Naive thymus-derived CD8-positive, alpha-beta T cell (primary cell): ENCODE measurements at regions not wholly inside any gene's neighbourhood (a gene's known extent, or its start where the extent isn't known, plus 50 kb on each side); places are given as distances from the start of the nearest gene placed in this dataset.

Experiments used
- ATAC-seq, 2 donors: fragments of 150-1000 bp; cut with Tn5 transposase in 1 of 2; sonication (Bioruptor Pico), chemical (Tn5 transposase) in 1 of 2; 1 replicate in 1 of 2; 2 replicates in 1 of 2; pipeline ENCODE4 v1.10.0; 2021; ENCODE audit warnings: mild to moderate bottlenecking in 2 of 2, moderate library complexity in 2 of 2
- POLR2A ChIA-PET: fragments of 350-600 bp; sonication (Branson Sonifier 250); formaldehyde crosslinking; loops from one replicate; lab custom pipeline; 2021; ENCODE audit warnings: antibody characterized with exemption; lab: Charles Lee
- DNase-seq, 10 donors: peaks; one replicate each; pipeline versions ENCODE4 v3.0.0 to v3.0.0-alpha.2; 2020 to 2022
- H3K27ac Mint-ChIP-seq, 10 donors: one replicate each; pipeline ENCODE4 v1.8.0; 2020 to 2022; ENCODE audit warnings: mild to moderate bottlenecking in 10 of 10, mixed read lengths in 10 of 10, moderate library complexity in 4 of 10, inconsistent platforms in 1 of 10
- H3K27me3 Mint-ChIP-seq, 5 donors: one replicate each; pipeline ENCODE4 v1.8.0; 2021 to 2022; ENCODE audit warnings: mixed read lengths in 5 of 5
- H3K36me3 Mint-ChIP-seq, 3 donors: one replicate each; pipeline ENCODE4 v1.8.0; 2020 to 2022; ENCODE audit warnings: mixed read lengths in 3 of 3, mild to moderate bottlenecking in 2 of 3, inconsistent platforms in 1 of 3
- H3K4me1 Mint-ChIP-seq, 4 donors: one replicate each; pipeline ENCODE4 v1.8.0; 2021 to 2022; ENCODE audit warnings: mixed read lengths in 4 of 4
- H3K4me3 Mint-ChIP-seq, 10 donors: one replicate each; pipeline ENCODE4 v1.8.0; 2020 to 2022; ENCODE audit warnings: mild to moderate bottlenecking in 10 of 10, mixed read lengths in 10 of 10, moderate library complexity in 6 of 10, inconsistent platforms in 1 of 10
- H3K9me3 Mint-ChIP-seq, 9 donors: one replicate each; pipeline ENCODE4 v1.8.0; 2020 to 2022; ENCODE audit warnings: mixed read lengths in 9 of 9, mild to moderate bottlenecking in 3 of 9, inconsistent platforms in 1 of 9, moderate library complexity in 1 of 9

DNA sequence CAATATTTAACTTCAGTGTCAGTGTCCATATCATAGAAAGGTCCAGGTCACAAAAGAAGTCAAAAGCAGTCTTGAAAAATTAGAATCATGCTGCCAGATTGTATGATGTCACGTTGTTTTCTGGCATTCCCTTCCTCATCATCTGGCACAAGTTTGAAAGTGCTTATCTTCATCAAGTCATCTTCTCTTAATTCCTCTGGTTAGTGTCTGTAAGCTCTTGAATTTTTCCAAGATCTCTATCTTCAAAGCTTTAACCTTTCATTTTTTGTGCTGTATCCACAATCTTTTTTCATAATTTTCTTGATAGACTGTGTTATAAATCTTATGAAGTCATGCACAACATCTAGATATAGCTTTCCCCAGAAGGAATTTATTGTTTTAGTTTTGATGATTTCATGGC, 682.7 kb upstream of the AADAT start:
- DNase-seq (no peak), ATAC-seq (no peak)
- Mint-ChIP-seq H3K9me3 (peaks cover 0 to 12% (median 4%) of the 10 kb centered on the region in 9 donors), H3K4me3 (no peak overlapping the region), H3K27me3 (no peaks in the 10 kb centered on the region), H3K4me1 (no peaks in the 10 kb centered on the region), H3K36me3 (no peaks in the 10 kb centered on the region), H3K27ac (no peak overlapping the region)
- POLR2A ChIA-PET: no interaction called here

GRCh38 chr4:170770664-170771063, 680.9 kb upstream of the AADAT start:
- DNase-seq: no peak
- POLR2A ChIA-PET: no interaction called here
- no peak overlapping the region for H3K27ac Mint-ChIP-seq
- H3K4me1 Mint-ChIP-seq: no peaks in the 10 kb centered on the region
- ATAC-seq: no peak
- H3K4me3 Mint-ChIP-seq: no peak overlapping the region
- H3K36me3 Mint-ChIP-seq: no peaks in the 10 kb centered on the region
- no peaks in the 10 kb centered on the region for H3K27me3 Mint-ChIP-seq
- peaks cover 0 to 12% (median 4%) of the 10 kb centered on the region in 9 donors for H3K9me3 Mint-ChIP-seq

DNA sequence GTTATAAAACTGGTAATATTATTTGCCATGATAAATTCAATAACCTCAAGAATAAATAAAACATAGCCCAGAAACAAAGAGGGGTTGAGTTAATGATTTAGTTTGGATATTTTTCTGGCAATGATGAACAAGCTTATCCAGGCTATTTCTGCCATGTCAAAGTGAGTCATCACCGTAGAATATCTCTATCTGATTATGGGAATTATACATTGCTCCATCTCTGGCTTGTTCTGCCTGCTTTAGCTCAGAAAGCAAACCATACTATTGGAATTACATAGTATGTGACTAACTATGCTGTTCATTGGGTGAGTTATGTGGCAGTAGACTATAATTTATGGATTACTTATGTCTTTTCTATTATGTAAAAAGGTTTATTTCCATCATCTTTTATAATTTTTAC, 680.1 kb upstream of the AADAT start:
- POLR2A ChIA-PET: no interaction called here
- ATAC-seq (no peak), DNase-seq (no peak)
- no peak overlapping the region for H3K4me3 Mint-ChIP-seq
- no peaks in the 10 kb centered on the region for H3K36me3 Mint-ChIP-seq
- peaks cover 0 to 12% (median 4%) of the 10 kb centered on the region in 9 donors for H3K9me3 Mint-ChIP-seq
- no peaks in the 10 kb centered on the region for H3K4me1 Mint-ChIP-seq
- H3K27me3 Mint-ChIP-seq: no peaks in the 10 kb centered on the region
- H3K27ac Mint-ChIP-seq: no peak overlapping the region

- Mint-ChIP-seq H3K4me3 (no peak overlapping the region), H3K9me3 (peaks cover 0 to 27% (median 13%) of the 10 kb centered on the region in 9 donors), H3K27ac (no peak overlapping the region), H3K4me1 (no peaks in the 10 kb centered on the region), H3K36me3 (peaks cover 0 to 3% (median 0%) of the 10 kb centered on the region in 3 donors), H3K27me3 (no peaks in the 10 kb centered on the region)
- ATAC-seq (no peak), DNase-seq (no peak)
- POLR2A ChIA-PET: no interaction called here
These were observed 669.2 kb upstream of the AADAT start for GRCh38 chr4:170758988-170759387.

- Mint-ChIP-seq H3K27ac (no peak overlapping the region), H3K9me3 (peaks cover 0 to 23% (median 7%) of the 10 kb centered on the region in 9 donors), H3K4me1 (no peaks in the 10 kb centered on the region), H3K27me3 (no peaks in the 10 kb centered on the region), H3K4me3 (no peak overlapping the region), H3K36me3 (no peaks in the 10 kb centered on the region)
- no peak for ATAC-seq
- POLR2A ChIA-PET: no interaction called here
- no peak for DNase-seq
These were observed 660.8 kb upstream of the AADAT start for GRCh38 chr4:170750519-170750918.

GRCh38 chr4:170748975-170749374, 659.2 kb upstream of the AADAT start:
- no peak for ATAC-seq
- Mint-ChIP-seq H3K4me1 (no peaks in the 10 kb centered on the region), H3K4me3 (no peak overlapping the region), H3K36me3 (no peaks in the 10 kb centered on the region), H3K27ac (no peak overlapping the region), H3K27me3 (no peaks in the 10 kb centered on the region), H3K9me3 (peaks cover 0 to 11% (median 2%) of the 10 kb centered on the region in 9 donors)
- no peak for DNase-seq
- POLR2A ChIA-PET: no interaction called here

DNA sequence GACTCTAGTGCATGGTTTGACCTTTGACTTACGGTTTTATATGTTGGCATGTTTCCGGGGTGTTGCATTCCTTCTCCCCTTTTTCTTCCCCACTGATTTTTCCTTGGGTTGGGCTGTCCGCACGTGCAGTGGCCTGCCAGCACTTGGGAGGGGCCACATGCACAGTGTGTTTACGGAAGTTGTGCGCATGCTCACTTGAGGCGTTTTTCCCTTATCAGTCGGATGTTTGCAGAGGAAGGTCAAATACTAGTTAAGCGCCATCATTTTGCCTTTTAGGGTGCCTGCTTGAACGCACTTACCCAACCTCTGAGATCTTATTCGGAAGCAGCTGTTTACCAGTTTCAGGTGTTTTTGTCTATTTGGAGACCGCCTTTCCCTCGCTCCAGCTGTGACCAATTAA, 653.9 kb upstream of the AADAT start:
- peaks cover 0 to 19% (median 0%) of the 10 kb centered on the region in 9 donors for H3K9me3 Mint-ChIP-seq
- no peaks in the 10 kb centered on the region for H3K27me3 Mint-ChIP-seq
- H3K27ac Mint-ChIP-seq: no peak overlapping the region
- no peaks in the 10 kb centered on the region for H3K36me3 Mint-ChIP-seq
- H3K4me1 Mint-ChIP-seq: no peaks in the 10 kb centered on the region
- no peak overlapping the region for H3K4me3 Mint-ChIP-seq
- DNase-seq: no peak
- no peak for ATAC-seq
- POLR2A ChIA-PET: no interaction called here

- Mint-ChIP-seq H3K9me3 (peaks cover 0 to 19% (median 0%) of the 10 kb centered on the region in 9 donors), H3K4me1 (no peaks in the 10 kb centered on the region), H3K27me3 (no peaks in the 10 kb centered on the region), H3K36me3 (no peaks in the 10 kb centered on the region), H3K4me3 (no peak overlapping the region), H3K27ac (no peak overlapping the region)
- no peak for ATAC-seq
- DNase-seq: no peak
- POLR2A ChIA-PET: no interaction called here
These were observed 652.1 kb upstream of the AADAT start for GRCh38 chr4:170741856-170742255.

DNA sequence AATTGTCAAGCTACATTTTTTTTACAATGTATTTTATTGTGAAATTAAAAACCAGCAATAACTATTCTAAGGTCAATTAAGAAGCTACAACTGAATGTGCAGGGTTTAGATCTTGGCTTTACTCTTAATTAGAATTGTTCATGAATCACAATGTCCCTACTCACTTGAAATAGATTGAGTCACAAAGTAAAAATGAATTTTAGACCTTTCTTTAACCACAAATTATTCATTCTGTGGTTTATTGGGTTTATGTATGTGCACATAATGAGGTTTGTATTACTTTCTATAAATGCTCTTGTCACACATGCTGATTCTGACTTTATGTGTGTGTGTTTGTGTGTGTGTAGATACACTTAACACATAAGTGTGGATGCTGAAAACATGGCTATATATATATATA, 647.0 kb upstream of the AADAT start:
- no peak for DNase-seq
- ATAC-seq: no peak
- Mint-ChIP-seq H3K4me1 (no peaks in the 10 kb centered on the region), H3K9me3 (peaks cover 0 to 4% (median 0%) of the 10 kb centered on the region in 9 donors), H3K27me3 (no peaks in the 10 kb centered on the region), H3K27ac (no peak overlapping the region), H3K4me3 (no peak overlapping the region), H3K36me3 (no peaks in the 10 kb centered on the region)
- POLR2A ChIA-PET: no interaction called here

GRCh38 chr4:170729897-170730296, 640.1 kb upstream of the AADAT start:
- Mint-ChIP-seq H3K4me1 (no peaks in the 10 kb centered on the region), H3K27ac (no peak overlapping the region), H3K4me3 (no peak overlapping the region), H3K9me3 (peaks cover 0 to 5% (median 0%) of the 10 kb centered on the region in 9 donors), H3K27me3 (no peaks in the 10 kb centered on the region), H3K36me3 (no peaks in the 10 kb centered on the region)
- DNase-seq (no peak), ATAC-seq (no peak)
- POLR2A ChIA-PET: no interaction called here

GRCh38 chr4:170729236-170729635, 639.5 kb upstream of the AADAT start:
- no peak for DNase-seq
- no peaks in the 10 kb centered on the region for H3K36me3 Mint-ChIP-seq
- no peak overlapping the region for H3K27ac Mint-ChIP-seq
- no peaks in the 10 kb centered on the region for H3K4me1 Mint-ChIP-seq
- no peaks in the 10 kb centered on the region for H3K27me3 Mint-ChIP-seq
- POLR2A ChIA-PET: no interaction called here
- no peak overlapping the region for H3K4me3 Mint-ChIP-seq
- no peak for ATAC-seq
- H3K9me3 Mint-ChIP-seq: peaks cover 0 to 6% (median 0%) of the 10 kb centered on the region in 9 donors

GRCh38 chr4:170724191-170724590, 634.4 kb upstream of the AADAT start:
- H3K4me1 Mint-ChIP-seq: no peaks in the 10 kb centered on the region
- H3K36me3 Mint-ChIP-seq: no peaks in the 10 kb centered on the region
- POLR2A ChIA-PET: no interaction called here
- peaks cover 0 to 24% (median 4%) of the 10 kb centered on the region in 9 donors for H3K9me3 Mint-ChIP-seq
- H3K27me3 Mint-ChIP-seq: no peaks in the 10 kb centered on the region
- ATAC-seq: no peak
- H3K27ac Mint-ChIP-seq: no peak overlapping the region
- H3K4me3 Mint-ChIP-seq: no peak overlapping the region
- DNase-seq: no peak

- Mint-ChIP-seq H3K4me1 (no peaks in the 10 kb centered on the region), H3K9me3 (peaks cover 0 to 24% (median 4%) of the 10 kb centered on the region in 9 donors), H3K36me3 (no peaks in the 10 kb centered on the region), H3K27me3 (no peaks in the 10 kb centered on the region), H3K4me3 (no peak overlapping the region), H3K27ac (no peak overlapping the region)
- POLR2A ChIA-PET: no interaction called here
- ATAC-seq (no peak), DNase-seq (no peak)
These were observed 633.4 kb upstream of the AADAT start for GRCh38 chr4:170723171-170723570.

DNA sequence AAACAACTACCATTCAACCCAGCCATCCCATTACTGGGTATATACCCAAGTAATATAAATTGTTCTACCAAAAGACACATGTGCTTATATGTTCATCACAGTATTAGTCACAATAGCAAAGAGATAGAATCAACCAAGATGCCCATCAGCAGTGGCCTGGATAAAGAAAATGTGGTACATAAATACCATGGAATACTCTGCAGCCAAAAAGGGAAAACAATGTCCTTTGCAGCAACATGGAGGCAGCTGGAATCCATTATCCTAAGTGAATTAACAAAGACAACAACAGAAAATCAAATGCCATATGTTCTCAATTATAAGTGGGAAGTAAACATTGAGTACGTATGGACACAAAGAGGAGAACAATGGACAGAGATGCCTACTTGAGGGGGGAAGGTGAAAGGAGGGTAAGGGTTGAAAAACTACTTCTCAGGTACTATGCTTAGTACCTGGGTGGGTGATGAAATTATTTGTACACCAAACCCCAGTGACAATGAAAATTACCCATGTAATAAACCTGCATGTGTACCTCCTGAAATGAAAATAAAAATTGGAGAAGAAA, 632.1 kb upstream of the AADAT start:
- POLR2A ChIA-PET: no interaction called here
- no peak for DNase-seq

More for the DNA sequence above, 632.1 kb upstream of the AADAT start:
- Mint-ChIP-seq H3K4me3 (no peak overlapping the region), H3K27me3 (no peaks in the 10 kb centered on the region), H3K27ac (no peak overlapping the region), H3K4me1 (no peaks in the 10 kb centered on the region), H3K36me3 (no peaks in the 10 kb centered on the region), H3K9me3 (peaks cover 0 to 24% (median 4%) of the 10 kb centered on the region in 9 donors)
- ATAC-seq: no peak
